Fibroblast of gingiva (primary cell): ENCODE measurements at regions not wholly inside any gene's neighbourhood (a gene's known extent, or its start where the extent isn't known, plus 50 kb on each side); places are given as distances from the start of the nearest gene placed in this dataset.
A peak's percentile ranks its signal among the peaks of the same experiment; 100 is the strongest.
"Not testable (repeated sequence)": the region's sequence is repeated elsewhere in the genome, so short reads cannot be mapped to it uniquely, and the experiment has no call there.

Experiments
- DNase-seq: peaks from one replicate; pipeline ENCODE4 v3.0.0-alpha.2; 2011; ENCODE audit warnings: low read depth

GRCh38 chr22:25487508-25487907, 77.0 kb upstream of the GRK3 start:
- DNase-seq: no peak

- peak; percentile 54 for DNase-seq
Measured at GRCh38 chr22:25488244-25489020, 76.0 kb upstream of the GRK3 start.

DNA sequence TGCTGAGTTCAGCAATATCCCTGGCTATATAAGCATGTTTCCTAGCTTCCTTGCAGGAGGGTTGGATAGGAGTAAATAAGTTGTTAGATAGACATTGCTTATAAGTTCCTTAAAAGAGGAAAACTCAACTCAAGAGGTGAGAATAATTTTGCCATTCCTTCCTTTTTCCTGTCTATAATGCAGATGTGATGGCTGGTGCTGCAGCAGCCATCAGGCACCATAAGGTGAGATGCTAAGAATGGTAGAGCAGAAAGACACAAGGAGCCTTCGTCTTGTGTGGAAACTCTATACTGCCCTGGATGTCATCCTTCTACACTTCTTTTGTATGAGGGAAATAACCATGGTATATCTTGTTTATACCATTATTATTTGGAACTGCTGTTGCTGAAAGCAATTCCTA, 74.5 kb upstream of the GRK3 start:
- DNase-seq: no peak

GRCh38 chr22:25490896-25491295, 73.6 kb upstream of the GRK3 start:
- no peak for DNase-seq

DNA sequence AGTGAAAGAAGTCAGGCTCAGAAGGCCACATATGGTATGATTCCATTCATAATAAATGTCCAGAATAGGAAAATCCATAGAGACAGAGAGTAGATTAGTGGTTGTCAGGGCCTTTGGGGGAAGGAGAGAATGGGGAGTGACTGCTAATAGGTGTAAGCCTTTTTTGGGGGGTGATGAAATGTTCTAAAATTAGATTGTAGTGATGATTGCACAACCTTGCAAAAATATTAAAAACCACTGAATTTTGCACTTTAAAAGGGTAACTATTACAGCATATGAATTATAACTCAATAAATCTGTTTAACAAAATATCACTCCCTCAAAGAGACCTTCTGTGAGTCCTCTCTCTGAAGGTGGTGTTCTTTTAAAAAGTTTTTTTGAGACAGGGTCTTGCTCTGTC, 72.3 kb upstream of the GRK3 start:
- no peak for DNase-seq

DNA sequence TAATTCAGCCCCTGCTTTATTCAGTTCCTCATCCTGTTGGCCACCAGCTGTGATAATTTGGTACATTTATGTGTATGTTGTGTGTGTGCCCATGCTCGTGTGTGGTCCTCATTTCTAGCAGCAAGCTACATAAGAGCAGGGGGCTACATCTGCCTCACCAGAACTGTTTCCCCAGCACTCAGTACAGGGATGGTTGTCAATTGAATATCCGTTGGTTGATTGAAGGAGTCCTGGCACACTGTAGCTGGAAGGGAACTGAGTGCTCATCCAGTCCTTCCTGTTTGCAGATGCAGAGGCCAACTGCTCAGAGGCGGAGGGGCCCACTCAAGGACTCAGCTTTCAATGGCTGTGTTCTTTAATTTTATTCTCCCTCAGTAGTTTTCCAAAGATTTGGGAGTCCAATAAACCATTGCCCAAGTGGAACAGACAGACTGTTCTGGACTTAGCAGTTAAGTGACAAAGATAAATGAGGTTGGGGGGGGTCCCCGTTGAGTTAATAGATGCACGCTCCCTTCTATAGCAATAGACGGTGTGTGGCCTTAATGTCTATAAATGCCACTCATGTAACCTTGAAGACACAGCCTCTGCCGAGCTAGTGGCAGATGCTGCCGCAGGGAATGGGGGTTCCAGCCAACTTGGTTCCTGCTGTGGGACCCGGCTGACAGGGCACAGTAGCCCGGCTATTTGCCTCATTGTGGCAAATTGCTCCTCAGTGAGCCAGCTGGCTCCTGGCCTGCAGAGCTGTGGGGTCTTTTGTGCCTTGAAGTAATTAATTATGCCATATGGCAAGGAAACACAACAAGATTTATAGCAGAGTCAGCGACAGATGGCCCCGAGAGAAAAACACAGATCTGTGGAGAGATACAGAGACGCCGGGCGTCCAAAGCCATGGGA, 71.4 kb upstream of the GRK3 start:
- DNase-seq: no peak

DNA sequence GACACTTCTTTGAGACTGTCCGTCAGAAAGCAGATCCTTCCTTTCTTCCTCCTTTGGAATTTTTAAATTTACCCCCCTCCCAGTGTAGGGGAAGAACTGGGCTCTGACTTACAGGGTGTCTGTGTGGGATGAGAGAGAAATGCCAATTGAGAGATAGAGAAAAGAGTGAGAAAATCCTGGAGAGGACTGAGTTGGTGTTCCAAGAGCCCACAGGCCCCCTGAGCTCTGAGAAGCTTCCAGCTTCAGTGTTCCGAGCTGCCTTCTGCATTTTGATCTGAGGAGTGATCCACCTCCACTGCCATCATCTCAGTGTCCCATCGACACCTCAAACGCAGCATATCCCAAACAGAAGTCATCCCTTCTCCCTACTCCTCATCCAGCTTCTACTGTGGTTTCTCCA, 70.7 kb upstream of the GRK3 start:
- DNase-seq: no peak

DNA sequence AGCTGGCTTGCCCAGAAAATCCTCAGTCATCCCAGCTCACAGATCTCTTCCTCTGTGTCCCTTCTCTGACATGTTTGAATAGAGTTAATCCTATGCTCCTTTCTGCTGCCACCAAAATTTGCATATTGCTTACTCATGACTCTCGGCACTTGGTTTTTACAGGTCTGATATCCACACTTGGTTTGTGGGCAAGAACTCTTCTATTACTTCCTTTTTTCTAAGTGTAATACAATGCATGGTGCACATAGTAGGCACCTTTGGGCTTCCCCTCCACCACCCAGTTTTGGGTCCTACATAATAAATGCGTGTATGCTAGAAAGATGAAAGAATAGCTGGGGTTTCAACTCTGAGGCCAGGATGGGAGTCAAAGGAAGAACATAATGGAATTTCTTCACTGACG, 69.7 kb upstream of the GRK3 start:
- DNase-seq: no peak

GRCh38 chr22:25495285-25495684, 69.2 kb upstream of the GRK3 start:
- no peak for DNase-seq

GRCh38 chr22:25496396-25497064, 67.9 kb upstream of the GRK3 start:
- peak; percentile 72 for DNase-seq

DNA sequence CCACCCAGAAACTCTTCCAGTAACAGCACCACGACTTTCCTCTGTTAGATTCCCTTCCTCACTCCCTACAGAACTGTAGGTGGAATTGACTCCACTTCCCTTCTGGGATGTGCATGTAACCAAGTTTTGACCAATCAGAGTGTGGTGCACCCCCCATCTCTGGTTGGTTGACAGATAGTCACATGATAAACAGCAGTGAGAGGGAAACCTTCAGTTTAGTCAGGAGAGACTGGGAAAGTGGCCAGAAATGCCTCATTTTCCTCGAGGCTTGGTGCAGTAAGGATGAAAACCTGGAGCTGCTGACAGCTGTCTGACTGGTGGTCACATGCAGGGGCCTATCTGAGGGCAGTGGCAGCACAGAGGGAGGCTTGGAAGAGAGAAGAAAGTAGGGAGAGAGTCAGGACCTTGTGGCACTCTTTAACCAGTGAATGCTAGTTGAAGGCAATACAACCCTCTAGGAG, 67.3 kb upstream of the GRK3 start:
- DNase-seq: no peak

- DNase-seq: no peak
Measured at GRCh38 chr22:25497716-25498115, 66.8 kb upstream of the GRK3 start.

DNA sequence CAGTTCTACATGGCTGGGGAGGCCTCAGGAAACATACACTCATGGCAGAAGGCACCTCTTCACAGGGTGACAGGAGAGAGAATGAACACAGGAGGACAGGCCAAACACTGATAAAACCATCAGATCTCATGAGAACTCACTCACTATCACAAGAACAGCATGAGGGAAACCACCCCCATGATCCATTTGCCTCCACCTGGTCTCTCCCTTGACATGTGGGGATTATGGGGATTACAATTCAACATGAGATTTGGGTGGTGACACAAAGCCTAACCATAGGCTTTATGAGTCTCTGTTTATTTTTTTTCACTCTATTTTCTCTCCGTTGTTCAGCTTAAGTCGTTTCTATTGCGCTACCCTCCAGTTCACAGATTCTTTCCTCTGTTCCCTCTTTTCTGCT, 63.8 kb upstream of the GRK3 start:
- not testable (repeated sequence) for DNase-seq

DNA sequence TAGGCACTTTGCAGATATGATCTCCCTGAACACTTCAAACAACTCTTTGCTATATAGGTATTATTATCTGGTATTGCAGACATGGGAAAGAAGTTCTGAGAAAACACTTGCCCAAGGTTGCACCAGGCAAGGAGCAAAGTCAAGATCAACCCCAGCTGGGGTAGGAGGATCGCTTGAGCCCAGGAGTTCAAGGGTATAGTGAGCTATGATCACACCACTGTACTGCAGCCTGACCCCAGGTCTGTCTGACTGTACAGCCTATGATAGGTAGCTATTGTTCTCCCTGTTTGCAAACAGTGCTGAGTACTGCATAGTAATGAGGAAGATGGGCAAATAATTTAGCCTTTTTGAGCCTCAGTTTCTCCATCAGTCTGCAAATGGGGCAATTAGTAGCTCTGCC, 60.5 kb upstream of the GRK3 start:
- DNase-seq: not testable (repeated sequence)

DNA sequence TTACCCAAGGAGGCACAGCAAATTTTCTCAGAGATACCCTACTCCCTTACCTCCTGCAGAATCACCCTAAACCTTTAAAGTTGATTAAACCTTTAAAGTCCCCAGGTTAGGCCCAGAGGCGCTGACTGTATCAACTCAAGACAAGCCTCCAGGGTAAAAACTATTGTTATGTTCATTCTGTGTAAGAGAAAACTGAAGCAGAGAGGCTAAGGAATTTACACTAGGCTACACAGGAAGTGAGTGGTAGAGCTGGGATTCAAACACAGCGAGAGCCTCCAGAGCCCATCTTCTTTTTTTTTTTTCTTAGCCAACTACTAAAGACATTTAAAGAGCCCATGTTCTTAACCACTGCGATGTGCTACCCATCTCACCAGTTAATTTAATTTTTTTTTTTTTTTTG, 56.3 kb upstream of the GRK3 start:
- DNase-seq: no peak

- DNase-seq: no peak
Measured at GRCh38 chr22:25508761-25509321, 55.6 kb upstream of the GRK3 start.

- DNase-seq: no peak
Measured at GRCh38 chr22:25509374-25509791, 55.1 kb upstream of the GRK3 start.

- no peak for DNase-seq
Measured at GRCh38 chr22:25510876-25511275, 53.6 kb upstream of the GRK3 start.

- DNase-seq: no peak
Measured at GRCh38 chr22:25511725-25512124, 52.8 kb upstream of the GRK3 start.

- DNase-seq: no peak
Measured at GRCh38 chr22:25514436-25515180, 49.9 kb upstream of the GRK3 start.
